Karpas-422 (cell line): ENCODE measurements at regions not wholly inside any gene's neighbourhood (a gene's known extent, or its start where the extent isn't known, plus 50 kb on each side); places are given as distances from the start of the nearest gene placed in this dataset.
"Not testable (repeated sequence)": the region's sequence is repeated elsewhere in the genome, so short reads cannot be mapped to it uniquely, and the experiment has no call there.

Experiments
- DNase-seq: peaks from one replicate; pipeline ENCODE4 v3.0.0-alpha.2; 2015
- H2AFZ ChIP-seq: fragments of 200-600 bp; sonication (generic); 2 replicates; pipeline ENCODE4 v1.6.1; 2014; ENCODE audit warnings: antibody characterized with exemption, low read length, mixed read lengths
- H3K27ac ChIP-seq: fragments of 200-600 bp; sonication (generic); 2 replicates; pipeline ENCODE4 v1.5.1; 2014; ENCODE audit warnings: mild to moderate bottlenecking, low read length, moderate library complexity
- H3K27me3 ChIP-seq: fragments of 200-600 bp; sonication (generic); 2 replicates; pipeline ENCODE4 v1.6.1; 2014; ENCODE audit warnings: low read length, mixed read lengths
- H3K36me3 ChIP-seq: fragments of 200-600 bp; sonication (generic); 2 replicates; pipeline ENCODE4 v1.6.1; 2014; ENCODE audit warnings: low read length, mixed read lengths; ENCODE audit not compliant: insufficient read depth
- H3K4me1 ChIP-seq: fragments of 200-600 bp; sonication (generic); 2 replicates; pipeline ENCODE4 v1.6.1; 2014; ENCODE audit warnings: mild to moderate bottlenecking, low read length, mixed read lengths
- H3K4me2 ChIP-seq: fragments of 200-600 bp; sonication (generic); 2 replicates; pipeline ENCODE4 v1.6.1; 2014; ENCODE audit warnings: low read length, low read depth, mild to moderate bottlenecking; ENCODE audit not compliant: poor library complexity, severe bottlenecking
- H3K4me3 ChIP-seq: fragments of 200-600 bp; sonication (generic); 2 replicates; pipeline ENCODE4 v1.5.1; 2014; ENCODE audit warnings: mild to moderate bottlenecking, antibody characterized with exemption, low read length, mixed read lengths
- H3K79me2 ChIP-seq: fragments of 200-600 bp; sonication (generic); 2 replicates; pipeline ENCODE4 v1.6.1; 2014; ENCODE audit warnings: mild to moderate bottlenecking, low read length, mixed read lengths
- H3K9ac ChIP-seq: fragments of 200-600 bp; sonication (generic); 2 replicates; pipeline ENCODE4 v1.6.0; 2014; ENCODE audit warnings: low read length
- H3K9me2 ChIP-seq: fragments of 200-600 bp; sonication (generic), shearing (Covaris generic); replicated peaks from 2 replicates; pipeline ENCODE4 v1.6.0; 2014; ENCODE audit warnings: mild to moderate bottlenecking, low read length, moderate library complexity; ENCODE audit not compliant: insufficient read depth
- H3K9me3 ChIP-seq: fragments of 300-700, 200-600 bp; sonication (generic); 2 replicates; pipeline ENCODE4 v1.6.1; 2014; ENCODE audit warnings: low read length, mixed read lengths
- H4K20me1 ChIP-seq: fragments of 200-600 bp; sonication (generic); 2 replicates; pipeline ENCODE4 v1.6.1; 2014; ENCODE audit warnings: mild to moderate bottlenecking, antibody characterized with exemption, low read length, low read depth; ENCODE audit not compliant: insufficient read depth

GRCh38 chr18:76273036-76273545 lies 222.0 kb downstream of the ZNF516 start:
- no peak overlapping the region for H3K9ac ChIP-seq
- no peak overlapping the region for H3K4me3 ChIP-seq
- H3K27ac ChIP-seq = no peak overlapping the region
- DNase-seq = no peak
- H2AFZ ChIP-seq = no peak overlapping the region
- no peaks in the 10 kb centered on the region for H4K20me1 ChIP-seq
- no peaks in the 10 kb centered on the region for H3K9me2 ChIP-seq
- peaks cover 11% of the 10 kb centered on the region for H3K4me1 ChIP-seq
- H3K27me3 ChIP-seq = no peaks in the 10 kb centered on the region
- no peaks in the 10 kb centered on the region for H3K9me3 ChIP-seq
- no peaks in the 10 kb centered on the region for H3K79me2 ChIP-seq
- H3K4me2 ChIP-seq = no peak overlapping the region
- no peaks in the 10 kb centered on the region for H3K36me3 ChIP-seq

DNA sequence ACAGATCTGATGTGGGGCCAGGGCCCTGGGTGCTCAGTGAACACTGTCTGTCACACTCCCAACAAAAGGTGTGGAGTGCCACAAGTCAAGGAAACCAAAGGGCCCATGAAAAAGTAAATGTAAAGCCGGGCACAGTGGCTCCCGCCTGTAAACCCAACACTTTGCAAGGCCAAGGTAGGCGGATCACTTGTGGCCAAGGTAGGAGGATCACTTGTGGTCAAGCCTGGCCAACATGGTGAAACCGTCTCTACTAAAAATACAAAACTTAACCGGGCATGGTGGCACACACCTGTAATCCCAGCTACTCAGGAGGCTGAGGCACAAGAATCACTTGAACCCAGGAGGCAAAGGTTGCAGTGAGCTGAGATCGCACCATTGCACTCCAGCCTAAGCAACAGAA lies 227.6 kb downstream of the ZNF516 start:
- H3K36me3 ChIP-seq, H3K9ac ChIP-seq, H3K4me1 ChIP-seq, H3K4me2 ChIP-seq, H3K9me2 ChIP-seq, H3K4me3 ChIP-seq, DNase-seq, H3K27me3 ChIP-seq, H3K79me2 ChIP-seq, H3K9me3 ChIP-seq, H4K20me1 ChIP-seq, H3K27ac ChIP-seq, H2AFZ ChIP-seq: not testable (repeated sequence)

DNA sequence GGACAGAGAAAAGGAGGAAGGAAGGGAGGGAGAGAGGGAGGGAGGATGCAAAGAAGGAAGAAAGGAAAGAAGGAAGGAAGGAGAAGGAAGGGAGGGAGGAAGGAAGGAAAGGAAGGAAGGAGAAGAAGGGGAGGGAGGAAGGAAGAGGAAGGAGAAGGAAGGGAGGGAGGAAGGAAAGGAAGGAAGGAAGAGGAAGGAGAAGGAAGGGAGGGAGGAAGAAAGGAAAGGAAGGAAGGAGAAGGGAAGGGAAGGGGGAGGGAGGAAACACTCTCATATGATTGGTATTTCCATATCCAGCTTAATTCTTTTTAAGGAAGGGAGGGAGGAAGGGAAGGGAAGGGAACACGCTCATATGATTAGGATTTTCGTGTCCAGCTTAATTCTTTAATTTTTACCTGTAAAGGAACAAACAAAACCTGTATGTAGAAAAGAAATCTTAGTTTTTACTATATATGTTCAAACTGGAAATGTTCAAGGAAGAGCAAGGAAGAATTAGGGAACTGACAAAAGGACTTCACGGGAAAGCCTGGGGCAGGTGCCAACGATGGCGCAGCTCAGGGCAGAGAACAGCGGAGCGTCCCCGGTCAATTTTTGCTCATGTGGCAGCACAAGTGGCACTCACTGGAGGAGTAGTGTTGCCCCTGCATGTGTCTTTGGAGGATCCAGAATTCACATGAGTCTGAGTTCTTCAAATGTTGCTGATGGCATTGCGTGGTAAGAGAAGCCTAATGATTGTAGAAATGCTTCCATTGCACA lies 228.6 kb downstream of the ZNF516 start:
- Histone ChIP-seq H3K4me2 (no peak overlapping the region), H3K9me3 (no peaks in the 10 kb centered on the region), H3K36me3 (no peaks in the 10 kb centered on the region), H3K27me3 (0 out of 2 replicates have a peak, but pooled peaks cover 3% of the 10 kb centered on the region), H3K9me2 (no peaks in the 10 kb centered on the region), H4K20me1 (no peaks in the 10 kb centered on the region), H3K4me3 (no peak overlapping the region), H3K9ac (no peak overlapping the region), H3K79me2 (no peaks in the 10 kb centered on the region), H3K4me1 (no peaks in the 10 kb centered on the region), H2AFZ (no peak overlapping the region), H3K27ac (no peak overlapping the region)
- DNase-seq = no peak

DNA sequence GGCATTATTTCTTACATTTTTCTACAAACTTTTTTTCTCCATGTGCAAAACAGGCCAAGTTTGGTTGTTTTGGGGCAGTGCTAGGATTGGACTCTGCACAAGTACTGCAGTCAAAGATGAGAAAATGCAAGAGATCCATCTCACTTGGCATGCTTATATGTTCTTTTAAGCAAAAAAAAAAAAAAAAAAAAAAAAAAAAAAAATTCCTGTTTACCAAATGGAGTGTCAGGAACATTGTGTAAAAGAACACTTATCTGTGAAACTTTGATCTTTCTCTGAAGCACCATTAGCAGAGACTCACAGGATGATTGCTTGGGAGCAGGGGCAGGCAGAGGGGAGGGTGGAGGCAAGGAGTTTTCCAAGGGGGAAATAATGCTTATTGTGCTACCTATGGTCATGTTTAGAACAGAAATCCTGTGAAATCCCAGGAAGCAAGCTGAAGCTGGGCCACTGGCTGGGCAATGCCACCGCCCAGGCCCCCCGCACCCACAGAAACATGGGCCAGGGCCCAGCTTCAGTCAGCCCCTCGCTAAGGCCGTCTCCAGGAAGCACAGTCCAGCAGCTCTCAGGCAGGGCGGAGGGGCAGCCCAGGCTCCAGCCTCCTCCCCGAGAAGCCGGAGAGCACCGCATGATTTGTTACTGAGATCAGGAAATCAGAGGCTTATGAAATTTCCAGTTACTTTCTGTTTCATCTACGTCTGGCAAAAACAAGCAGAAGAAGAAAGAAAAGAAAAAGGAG lies 229.4 kb downstream of the ZNF516 start:
- H3K9me3 ChIP-seq = no peaks in the 10 kb centered on the region
- 0 out of 2 replicates have a peak, but pooled peaks cover 3% of the 10 kb centered on the region for H3K27me3 ChIP-seq
- H3K9ac ChIP-seq = no peak overlapping the region
- H3K9me2 ChIP-seq = no peaks in the 10 kb centered on the region
- H4K20me1 ChIP-seq = no peaks in the 10 kb centered on the region
- no peaks in the 10 kb centered on the region for H3K36me3 ChIP-seq
- no peak for DNase-seq
- H3K4me2 ChIP-seq = no peak overlapping the region
- H3K79me2 ChIP-seq = no peaks in the 10 kb centered on the region
- H3K4me3 ChIP-seq = no peak overlapping the region
- no peak overlapping the region for H3K27ac ChIP-seq
- no peaks in the 10 kb centered on the region for H3K4me1 ChIP-seq
- H2AFZ ChIP-seq = no peak overlapping the region

DNA sequence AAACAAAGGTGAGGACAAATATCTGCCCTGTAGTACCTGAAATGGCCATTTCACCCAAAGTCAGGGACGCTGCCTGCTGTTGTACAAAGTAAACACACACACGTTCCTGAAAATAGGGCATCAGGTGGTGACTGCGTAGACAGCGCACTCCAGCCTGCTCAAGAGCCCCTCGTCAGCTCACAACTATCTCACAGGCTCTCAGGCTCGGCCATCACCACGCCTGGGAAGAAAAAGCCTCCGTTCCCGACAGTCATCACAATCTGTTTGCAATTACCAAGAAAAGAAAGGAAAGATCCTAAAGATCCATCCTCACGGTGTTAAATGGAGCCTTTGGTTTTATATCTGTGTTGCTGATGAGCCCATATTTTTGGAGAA lies 230.2 kb downstream of the ZNF516 start:
- H3K27me3 ChIP-seq = 0 out of 2 replicates have a peak, but pooled peaks cover 3% of the 10 kb centered on the region
- no peak overlapping the region for H3K4me2 ChIP-seq
- no peak overlapping the region for H3K4me3 ChIP-seq
- no peak overlapping the region for H3K9ac ChIP-seq
- H3K36me3 ChIP-seq = no peaks in the 10 kb centered on the region
- no peak for DNase-seq
- H3K9me2 ChIP-seq = no peaks in the 10 kb centered on the region
- no peaks in the 10 kb centered on the region for H3K4me1 ChIP-seq
- no peaks in the 10 kb centered on the region for H3K79me2 ChIP-seq
- H3K27ac ChIP-seq = no peak overlapping the region
- H3K9me3 ChIP-seq = no peaks in the 10 kb centered on the region
- H2AFZ ChIP-seq = no peak overlapping the region
- H4K20me1 ChIP-seq = no peaks in the 10 kb centered on the region

- H4K20me1 ChIP-seq = no peaks in the 10 kb centered on the region
- no peaks in the 10 kb centered on the region for H3K79me2 ChIP-seq
- no peaks in the 10 kb centered on the region for H3K9me3 ChIP-seq
- no peak overlapping the region for H3K27ac ChIP-seq
- H3K9ac ChIP-seq = no peak overlapping the region
- no peak overlapping the region for H3K4me2 ChIP-seq
- H3K36me3 ChIP-seq = no peaks in the 10 kb centered on the region
- no peaks in the 10 kb centered on the region for H3K9me2 ChIP-seq
- H3K4me1 ChIP-seq = no peaks in the 10 kb centered on the region
- DNase-seq = no peak
- 0 out of 2 replicates have a peak, but pooled peaks cover 3% of the 10 kb centered on the region for H3K27me3 ChIP-seq
- H3K4me3 ChIP-seq = no peak overlapping the region
- H2AFZ ChIP-seq = no peak overlapping the region
These were observed 230.7 kb downstream of the ZNF516 start for GRCh38 chr18:76264198-76264875.

DNA sequence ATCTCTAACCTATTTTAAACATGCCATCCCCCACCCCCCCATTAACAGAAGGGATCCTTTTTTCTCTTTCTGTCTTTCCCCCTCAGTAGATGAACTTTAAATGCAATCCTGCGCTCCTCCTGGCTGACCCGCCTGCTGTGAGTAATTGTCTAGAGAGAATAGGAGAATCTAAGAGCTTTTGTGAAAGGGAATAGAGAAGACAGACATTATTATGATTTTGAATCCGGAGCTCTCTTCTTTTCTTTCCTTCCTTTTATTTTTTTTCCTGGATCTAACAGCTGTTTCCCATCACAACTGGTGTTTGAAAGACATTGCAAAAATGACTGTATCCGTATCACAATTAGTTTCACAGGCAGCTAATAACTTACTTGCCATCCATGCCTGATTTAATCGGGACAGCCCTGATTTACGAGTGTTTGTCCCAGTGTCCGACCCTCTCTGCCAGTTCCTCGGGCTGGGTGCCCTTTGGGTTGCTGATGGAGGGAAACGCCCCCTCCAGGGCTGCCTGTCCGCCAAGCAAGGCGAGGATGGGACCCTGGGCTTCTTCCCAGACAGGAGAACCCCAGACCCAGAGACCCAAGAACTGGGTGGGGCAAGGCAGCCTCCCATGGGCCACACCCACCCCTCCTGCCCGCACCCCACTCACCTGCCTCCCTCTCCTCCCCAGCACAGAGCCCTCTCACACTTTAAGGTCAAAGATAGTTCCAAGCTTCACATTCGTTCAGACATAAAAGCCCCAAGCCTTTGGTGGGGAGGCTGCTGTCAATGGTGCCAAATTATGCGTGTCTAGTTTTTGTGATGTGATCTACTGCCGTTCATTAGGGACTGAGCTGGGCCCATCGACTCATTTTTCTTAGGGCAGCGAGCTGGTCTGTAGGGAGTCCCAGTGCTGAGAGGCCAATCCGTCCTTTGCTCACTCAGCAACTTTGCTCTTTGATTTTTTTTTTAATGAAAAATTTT lies 231.7 kb downstream of the ZNF516 start:
- DNase-seq = no peak
- Histone ChIP-seq H3K79me2 (no peaks in the 10 kb centered on the region), H3K27ac (no peak overlapping the region), H3K4me2 (no peak overlapping the region), H4K20me1 (no peaks in the 10 kb centered on the region), H3K4me3 (no peak overlapping the region), H3K36me3 (no peaks in the 10 kb centered on the region), H3K9me3 (no peaks in the 10 kb centered on the region), H3K9ac (no peak overlapping the region), H3K27me3 (0 out of 2 replicates have a peak, but pooled peaks cover 3% of the 10 kb centered on the region), H2AFZ (no peak overlapping the region), H3K9me2 (no peaks in the 10 kb centered on the region), H3K4me1 (no peaks in the 10 kb centered on the region)
